Mesothelial cell of epicardium (in vitro differentiated cells): ENCODE measurements at regions not wholly inside any gene's neighbourhood (a gene's known extent, or its start where the extent isn't known, plus 50 kb on each side); places are given as distances from the start of the nearest gene placed in this dataset.

Experiments
- DNase-seq, 2 experiments: peaks; one replicate each; pipeline ENCODE4 v3.0.0; 2021; ENCODE audit warnings: low spot score in 2 of 2; ENCODE audit not compliant: unreplicated experiment in 2 of 2
- H3K27ac Mint-ChIP-seq: 2 replicates; pipeline ENCODE4 v1.8.0; 2021; ENCODE audit warnings: mixed read lengths
- H3K27me3 Mint-ChIP-seq: 2 replicates; pipeline ENCODE4 v1.8.0; 2021; ENCODE audit warnings: low read depth, mixed read lengths
- H3K36me3 Mint-ChIP-seq: 2 replicates; pipeline ENCODE4 v1.8.0; 2021; ENCODE audit warnings: mixed read lengths
- H3K4me1 Mint-ChIP-seq: 2 replicates; pipeline ENCODE4 v1.8.0; 2021; ENCODE audit warnings: mixed read lengths
- H3K4me3 Mint-ChIP-seq: 2 replicates; pipeline ENCODE4 v1.8.0; 2021; ENCODE audit warnings: mild to moderate bottlenecking, moderate library complexity, mixed read lengths
- H3K9me3 Mint-ChIP-seq: 2 replicates; pipeline ENCODE4 v1.8.0; 2021; ENCODE audit warnings: mixed read lengths
- TF ChIP-seq, protein P1 (sequence below): fragments of 200-600 bp; sonication (generic); IDR thresholded peaks from one replicate; pipeline ENCODE4 v1.5.0; 2021; ENCODE audit warnings: antibody characterized with exemption; ENCODE audit not compliant: unreplicated experiment

DNA sequence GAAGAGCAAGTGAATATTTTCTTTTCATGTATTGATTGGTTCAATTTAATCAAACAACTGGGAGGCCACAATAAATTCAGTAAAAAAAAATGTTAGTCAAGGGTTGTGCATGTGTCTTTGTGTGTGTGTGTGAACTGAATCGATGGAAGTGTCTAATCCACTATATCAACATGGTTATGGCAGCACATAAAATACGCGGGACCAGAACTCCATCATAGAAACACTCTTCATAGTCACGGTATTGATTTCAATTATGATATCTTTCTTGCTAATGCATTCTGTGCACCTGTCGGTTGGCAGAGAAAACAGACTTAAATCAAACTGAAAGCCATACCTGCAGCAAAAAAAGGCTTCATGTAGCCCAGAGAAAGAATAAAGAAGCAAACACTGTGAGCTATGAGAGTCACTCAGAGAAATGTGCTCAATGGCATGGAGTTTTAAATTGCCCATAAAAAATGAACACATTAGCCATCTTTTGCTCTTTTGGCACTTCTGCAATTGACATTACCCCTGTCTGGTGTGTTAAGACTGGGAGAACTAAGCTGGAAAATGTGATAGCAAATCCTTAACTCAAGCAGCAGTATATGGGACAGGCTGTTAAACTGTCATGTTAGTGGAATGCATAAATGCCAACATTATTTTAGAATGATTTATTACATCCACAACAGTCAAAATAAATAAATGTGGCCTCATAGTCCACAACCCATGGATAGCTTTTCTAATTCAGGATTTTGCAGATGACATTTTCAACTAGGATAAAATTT, 642.4 kb upstream of the C9orf72 start:
- TF ChIP-seq, protein P1, sequence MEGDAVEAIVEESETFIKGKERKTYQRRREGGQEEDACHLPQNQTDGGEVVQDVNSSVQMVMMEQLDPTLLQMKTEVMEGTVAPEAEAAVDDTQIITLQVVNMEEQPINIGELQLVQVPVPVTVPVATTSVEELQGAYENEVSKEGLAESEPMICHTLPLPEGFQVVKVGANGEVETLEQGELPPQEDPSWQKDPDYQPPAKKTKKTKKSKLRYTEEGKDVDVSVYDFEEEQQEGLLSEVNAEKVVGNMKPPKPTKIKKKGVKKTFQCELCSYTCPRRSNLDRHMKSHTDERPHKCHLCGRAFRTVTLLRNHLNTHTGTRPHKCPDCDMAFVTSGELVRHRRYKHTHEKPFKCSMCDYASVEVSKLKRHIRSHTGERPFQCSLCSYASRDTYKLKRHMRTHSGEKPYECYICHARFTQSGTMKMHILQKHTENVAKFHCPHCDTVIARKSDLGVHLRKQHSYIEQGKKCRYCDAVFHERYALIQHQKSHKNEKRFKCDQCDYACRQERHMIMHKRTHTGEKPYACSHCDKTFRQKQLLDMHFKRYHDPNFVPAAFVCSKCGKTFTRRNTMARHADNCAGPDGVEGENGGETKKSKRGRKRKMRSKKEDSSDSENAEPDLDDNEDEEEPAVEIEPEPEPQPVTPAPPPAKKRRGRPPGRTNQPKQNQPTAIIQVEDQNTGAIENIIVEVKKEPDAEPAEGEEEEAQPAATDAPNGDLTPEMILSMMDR = no peak
- DNase-seq = no peak
- Mint-ChIP-seq H3K9me3 (no peaks in the 10 kb centered on the region), H3K4me1 (peaks cover 37% of the 10 kb centered on the region), H3K27ac (no peak overlapping the region), H3K4me3 (no peak overlapping the region), H3K36me3 (no peaks in the 10 kb centered on the region), H3K27me3 (no peaks in the 10 kb centered on the region)

GRCh38 chr9:28232686-28233085, 659.4 kb upstream of the C9orf72 start:
- H3K27me3 Mint-ChIP-seq = no peaks in the 10 kb centered on the region

GRCh38 chr9:28234133-28234893, 661.0 kb upstream of the C9orf72 start:
- Mint-ChIP-seq H3K27me3 (no peaks in the 10 kb centered on the region), H3K4me1 (no peaks in the 10 kb centered on the region), H3K4me3 (no peak overlapping the region)

More at GRCh38 chr9:28232686-28233085, 659.4 kb upstream of the C9orf72 start:
- Mint-ChIP-seq H3K36me3 (no peaks in the 10 kb centered on the region), H3K9me3 (peaks cover 15% of the 10 kb centered on the region), H3K4me1 (no peaks in the 10 kb centered on the region), H3K4me3 (no peak overlapping the region), H3K27ac (no peak overlapping the region)
- DNase-seq = no peak
- TF ChIP-seq, protein P1 = no peak

GRCh38 chr9:28234894-28235277, 661.6 kb upstream of the C9orf72 start:
- TF ChIP-seq, protein P1 = no peak
- no peak for DNase-seq
- H3K27ac Mint-ChIP-seq = no peak overlapping the region

More at GRCh38 chr9:28234133-28234893, 661.0 kb upstream of the C9orf72 start:
- Mint-ChIP-seq H3K36me3 (no peaks in the 10 kb centered on the region), H3K27ac (no peak overlapping the region), H3K9me3 (peaks cover 30% of the 10 kb centered on the region)
- no peak for DNase-seq
- TF ChIP-seq, protein P1 = no peak

GRCh38 chr9:28249424-28249823, 676.1 kb upstream of the C9orf72 start:
- TF ChIP-seq, protein P1 = no peak
- Mint-ChIP-seq H3K27ac (no peak overlapping the region), H3K36me3 (peaks cover 5% of the 10 kb centered on the region), H3K4me3 (no peak overlapping the region), H3K9me3 (peaks cover 25% of the 10 kb centered on the region), H3K4me1 (peaks cover 26% of the 10 kb centered on the region), H3K27me3 (no peaks in the 10 kb centered on the region)
- no peak for DNase-seq

More at GRCh38 chr9:28234894-28235277, 661.6 kb upstream of the C9orf72 start:
- H3K36me3 Mint-ChIP-seq = no peaks in the 10 kb centered on the region
- H3K4me3 Mint-ChIP-seq = no peak overlapping the region
- H3K27me3 Mint-ChIP-seq = no peaks in the 10 kb centered on the region
- no peaks in the 10 kb centered on the region for H3K4me1 Mint-ChIP-seq
- peaks cover 30% of the 10 kb centered on the region for H3K9me3 Mint-ChIP-seq
